Pancreas (tissue), 10 donors: ENCODE measurements at regions not wholly inside any gene's neighbourhood (a gene's known extent, or its start where the extent isn't known, plus 50 kb on each side); places are given as distances from the start of the nearest gene placed in this dataset.

Experiments
- ATAC-seq, 4 donors: fragments of 200-7000 bp; cut with Tn5 transposase; one replicate each; pipeline versions ENCODE4 v1.8.0 to v1.9.1; 2020; ENCODE audit warnings: mild to moderate bottlenecking in 4 of 4, moderate library complexity in 4 of 4
- DNase-seq, 6 donors: peaks; one replicate each; pipeline ENCODE4 v3.0.0-alpha.2; 2020
- FAIRE-seq: peaks from 2 replicates; lab custom pipeline; 2012; peaks lifted over from hg19 to GRCh38; lab: Jason Lieb, UNC
- H3K27ac ChIP-seq, 4 donors: fragments of 200-600 bp; sonication (generic); 1 replicate in 3 of 4; 2 replicates in 1 of 4; pipeline versions ENCODE4 v1.5.0 to v1.8.0; 2020
- H3K27me3 ChIP-seq, 4 donors: fragments of 200-600 bp; one replicate each; pipeline ENCODE4 v1.8.0; 2021
- H3K36me3 ChIP-seq, 3 donors: fragments of 200-600 bp; sonication (generic) in 1 of 3; one replicate each; pipeline versions ENCODE4 v1.5.0 to v1.8.0; 2020 to 2021
- H3K4me1 ChIP-seq, 3 donors: fragments of 200-600 bp; one replicate each; pipeline ENCODE4 v1.8.0; 2021
- H3K4me3 ChIP-seq, 4 donors: fragments of 200-600 bp; sonication (generic) in 2 of 4; one replicate each; pipeline versions ENCODE4 v1.5.0 to v1.8.0; 2020 to 2021
- H3K9me3 ChIP-seq, 4 donors: fragments of 200-600 bp; one replicate each; pipeline ENCODE4 v1.8.0; 2021
- WGBS, 2 donors: extraction: QIAGEN DNeasy Blood & Tissue Kit; methylation state at CpG; one replicate each; pipeline ENCODE4 v1.1.7; 2013; 5-methylcytosine and 5-hydroxymethylcytosine counted together
- intact Hi-C, 3 donors: fragments of 100-400 bp; cut with DNase I; formaldehyde crosslinking; loops; one replicate each; pipeline versions ENCODE4 v1.11.1 to v1.14.2; 2022
- TF ChIP-seq, protein P1 (sequence below), 4 donors: fragments of 200-600 bp; sonication (generic) in 3 of 4; IDR thresholded peaks; one replicate each; pipeline versions ENCODE4 v1.5.0 to v1.8.0; 2021; ENCODE audit warnings: antibody characterized with exemption in 4 of 4
- donor health status: healthy with polysubstance abuse.
- donor health status: DM: no; HTN: no; CAD: no; lungs with moderate emphysema.
- donor health status: DM: no; HTN: no; CAD: no.
- donor health status: control.
- donor health status: control.
- donor health status: Bipolar disorder and iron deficiency.
- donor health status: DM: yes; HTN: yes; CAD: no.
- donor health status: DM: no; HTN: no; CAD: no.
- donor health status: DM: no; HTN: no; CAD: no.
- donor health status: DM: yes; HTN: yes; CAD: no.

DNA sequence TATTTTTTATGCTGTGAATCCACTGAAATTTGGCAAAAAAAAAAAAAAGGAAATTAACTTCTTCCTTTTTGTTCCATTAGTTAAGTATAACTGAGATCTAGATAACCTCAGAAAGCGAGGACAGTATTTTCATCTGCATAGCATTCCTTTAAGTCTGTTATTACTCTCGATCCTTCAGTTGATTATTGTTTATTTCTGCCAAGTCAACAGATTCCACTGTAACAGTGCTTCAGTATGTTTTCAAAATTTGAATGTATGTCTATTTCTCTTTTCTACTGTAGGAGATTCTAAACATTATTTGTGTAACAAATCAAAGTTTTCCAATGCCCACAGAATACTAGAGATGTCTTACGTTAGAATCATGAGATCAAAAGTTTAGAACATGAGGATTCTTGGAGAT, 133.1 kb upstream of the RGPD4 start:
- Histone ChIP-seq H3K4me3 (no peak overlapping the region), H3K27ac (no peak overlapping the region), H3K9me3 (no peaks in the 10 kb centered on the region), H3K36me3 (no peaks in the 10 kb centered on the region), H3K4me1 (no peaks in the 10 kb centered on the region), H3K27me3 (no peaks in the 10 kb centered on the region)
- intact Hi-C loops: no loop called here
- DNase-seq (no peak), ATAC-seq (no peak), FAIRE-seq (no peak)
- TF ChIP-seq, protein P1, sequence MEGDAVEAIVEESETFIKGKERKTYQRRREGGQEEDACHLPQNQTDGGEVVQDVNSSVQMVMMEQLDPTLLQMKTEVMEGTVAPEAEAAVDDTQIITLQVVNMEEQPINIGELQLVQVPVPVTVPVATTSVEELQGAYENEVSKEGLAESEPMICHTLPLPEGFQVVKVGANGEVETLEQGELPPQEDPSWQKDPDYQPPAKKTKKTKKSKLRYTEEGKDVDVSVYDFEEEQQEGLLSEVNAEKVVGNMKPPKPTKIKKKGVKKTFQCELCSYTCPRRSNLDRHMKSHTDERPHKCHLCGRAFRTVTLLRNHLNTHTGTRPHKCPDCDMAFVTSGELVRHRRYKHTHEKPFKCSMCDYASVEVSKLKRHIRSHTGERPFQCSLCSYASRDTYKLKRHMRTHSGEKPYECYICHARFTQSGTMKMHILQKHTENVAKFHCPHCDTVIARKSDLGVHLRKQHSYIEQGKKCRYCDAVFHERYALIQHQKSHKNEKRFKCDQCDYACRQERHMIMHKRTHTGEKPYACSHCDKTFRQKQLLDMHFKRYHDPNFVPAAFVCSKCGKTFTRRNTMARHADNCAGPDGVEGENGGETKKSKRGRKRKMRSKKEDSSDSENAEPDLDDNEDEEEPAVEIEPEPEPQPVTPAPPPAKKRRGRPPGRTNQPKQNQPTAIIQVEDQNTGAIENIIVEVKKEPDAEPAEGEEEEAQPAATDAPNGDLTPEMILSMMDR (IDR thresholded peaks at IDR 0.05): no peak
- 65 to 72% methylated on average over 3 of the region's 3 CpGs for WGBS, 2 donors

DNA sequence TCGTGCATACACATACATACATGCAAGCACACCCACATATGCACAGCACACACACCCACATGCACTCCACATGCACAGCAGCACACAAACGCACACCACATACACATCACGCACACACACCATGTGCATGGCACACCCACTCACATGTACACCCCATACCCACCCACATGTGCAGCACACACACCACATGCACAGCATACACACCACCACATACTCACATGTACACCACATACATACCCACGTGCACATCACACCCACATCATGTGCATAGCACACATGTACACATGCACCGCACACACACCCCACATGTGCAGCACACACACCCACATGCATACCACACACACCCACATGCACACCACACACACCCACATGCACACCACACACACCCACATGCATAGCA, 132.0 kb upstream of the RGPD4 start:
- Histone ChIP-seq H3K36me3 (no peaks in the 10 kb centered on the region), H3K27me3 (no peaks in the 10 kb centered on the region), H3K27ac (no peak overlapping the region), H3K9me3 (no peaks in the 10 kb centered on the region), H3K4me1 (no peaks in the 10 kb centered on the region), H3K4me3 (no peak overlapping the region)
- TF ChIP-seq, protein P1 (IDR thresholded peaks at IDR 0.05): no peak
- FAIRE-seq: no peak
- intact Hi-C loops: no loop called here
- WGBS, 2 donors: 61 to 72% methylated on average over 5 of the region's 5 CpGs
- ATAC-seq: no peak
- DNase-seq: no peak

DNA sequence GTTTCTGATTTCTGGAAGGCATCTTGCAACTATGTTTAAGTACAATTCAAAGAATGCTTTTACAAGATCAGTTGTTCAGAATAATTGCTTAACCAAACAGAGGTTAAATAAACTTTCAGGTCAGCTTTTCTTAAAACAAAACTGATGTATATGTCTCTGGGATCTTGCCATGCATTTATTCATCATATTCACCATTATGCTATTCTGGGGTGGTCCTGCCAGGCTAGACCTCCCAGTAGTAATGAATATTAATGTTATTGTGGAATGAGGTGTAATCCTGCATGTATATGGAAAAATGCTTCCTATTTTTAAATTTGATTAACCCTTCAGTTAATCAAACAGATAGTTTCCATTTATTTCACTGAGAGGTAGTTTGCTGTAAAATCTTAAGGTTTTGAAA, 129.3 kb upstream of the RGPD4 start:
- no peaks in the 10 kb centered on the region for H3K9me3 ChIP-seq
- no peak overlapping the region for H3K27ac ChIP-seq
- intact Hi-C loops: no loop called here
- no peaks in the 10 kb centered on the region for H3K4me1 ChIP-seq
- H3K36me3 ChIP-seq: no peaks in the 10 kb centered on the region
- TF ChIP-seq, protein P1 (IDR thresholded peaks at IDR 0.05): no peak
- no peak for FAIRE-seq
- no peak for ATAC-seq
- no peak overlapping the region for H3K4me3 ChIP-seq
- DNase-seq: no peak
- H3K27me3 ChIP-seq: no peaks in the 10 kb centered on the region

DNA sequence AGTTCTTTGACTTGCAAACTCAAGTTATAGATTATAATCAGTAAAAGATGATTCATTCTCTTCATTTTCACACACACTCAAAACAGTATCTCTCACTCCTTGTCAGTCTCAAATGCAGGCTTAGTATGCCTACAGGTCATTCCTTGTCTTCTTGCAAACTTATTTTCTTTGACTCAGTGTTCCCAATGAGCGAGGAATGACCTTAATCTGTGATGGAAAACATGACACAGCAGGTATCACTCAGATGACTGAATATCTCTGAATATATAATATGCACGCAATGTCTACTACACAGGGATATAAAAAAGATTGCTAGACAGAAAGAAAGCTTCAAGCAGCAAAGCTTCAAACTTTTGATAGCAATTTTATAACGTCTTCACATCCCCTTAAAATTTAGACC, 127.8 kb upstream of the RGPD4 start:
- TF ChIP-seq, protein P1 (IDR thresholded peaks at IDR 0.05): no peak
- no peaks in the 10 kb centered on the region for H3K27me3 ChIP-seq
- H3K9me3 ChIP-seq: no peaks in the 10 kb centered on the region
- WGBS, 2 donors: 57 to 66% methylated on average over 3 of the region's 3 CpGs
- no peak for DNase-seq
- no peaks in the 10 kb centered on the region for H3K36me3 ChIP-seq
- H3K4me3 ChIP-seq: no peak overlapping the region
- FAIRE-seq: no peak
- intact Hi-C loops: no loop called here
- ATAC-seq: no peak
- H3K4me1 ChIP-seq: no peaks in the 10 kb centered on the region
- no peak overlapping the region for H3K27ac ChIP-seq

DNA sequence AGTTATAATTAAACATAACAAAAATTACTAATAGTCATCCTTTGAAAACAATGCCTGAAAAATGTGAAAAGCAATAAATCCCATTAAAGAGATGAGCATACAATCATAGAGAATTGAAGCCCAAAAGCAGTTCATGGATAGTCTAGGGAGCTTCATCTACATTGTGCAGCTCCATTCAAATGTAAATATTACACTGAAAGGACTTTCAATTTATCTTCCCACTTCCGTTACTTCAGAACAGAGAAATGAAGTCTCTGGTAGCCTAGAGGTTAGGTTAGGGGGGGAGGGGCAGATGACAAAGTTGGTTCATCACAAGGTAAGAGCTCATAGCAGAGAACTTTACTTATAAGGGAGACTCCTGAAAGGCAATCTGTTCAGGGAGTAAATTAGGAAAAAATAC, 126.6 kb upstream of the RGPD4 start:
- Histone ChIP-seq H3K27me3 (no peaks in the 10 kb centered on the region), H3K9me3 (no peaks in the 10 kb centered on the region), H3K27ac (no peak overlapping the region), H3K36me3 (no peaks in the 10 kb centered on the region), H3K4me1 (no peaks in the 10 kb centered on the region), H3K4me3 (no peak overlapping the region)
- WGBS, 2 donors: 68 to 87% methylated on average over 1 of the region's 1 CpG
- intact Hi-C loops: no loop called here
- TF ChIP-seq, protein P1 (IDR thresholded peaks at IDR 0.05): no peak
- DNase-seq (no peak), FAIRE-seq (no peak), ATAC-seq (no peak)
